HepG2 (cell line): ENCODE measurements at regions not wholly inside any gene's neighbourhood (a gene's known extent, or its start where the extent isn't known, plus 50 kb on each side); places are given as distances from the start of the nearest gene placed in this dataset.

Source experiments
- ATAC-seq: fragments of 200-7000 bp; cut with Tn5 transposase; 3 replicates; pipeline ENCODE4 v1.9.1; 2020; ENCODE audit warnings: mild to moderate bottlenecking, moderate library complexity
- BruUV-seq: library from RNA; stranded (reverse); fragments of 400-500 nt; replicated peaks from 2 replicates; lab custom pipeline; 2021; lab: Mats Ljungman, UMichigan
- CTCF ChIA-PET: fragments of 300-600 bp; formaldehyde crosslinking; extraction: SDS; loops from one replicate; lab custom pipeline; 2021; ENCODE audit warnings: low total read pairs, inconsistent platforms, low intra/inter-chr PET ratio; lab: Yijun Ruan, JAX
- POLR2A ChIA-PET: fragments of 350-600 bp; sonication (Branson Sonifier 250); formaldehyde crosslinking; loops from one replicate; lab custom pipeline; 2020; ENCODE audit warnings: antibody characterized with exemption, inconsistent platforms; lab: Yijun Ruan, JAX
- DNase-seq: peaks from one replicate; pipeline ENCODE4 v3.0.0-alpha.2; 2015; ENCODE audit warnings: low spot score
- FAIRE-seq: peaks from 3 replicates; lab custom pipeline; 2011; peaks lifted over from hg19 to GRCh38; lab: Jason Lieb, UNC
- H2AFZ ChIP-seq: one replicate; pipeline ENCODE4 v1.6.1; 2011; ENCODE audit warnings: low read length, inconsistent platforms
- H3K27ac ChIP-seq: fragments of 300-600 bp; 3 replicates; pipeline ENCODE4 v1.8.0; 2011; ENCODE audit warnings: mixed run types, mild to moderate bottlenecking, mixed read lengths, low read length, inconsistent platforms; ENCODE audit not compliant: insufficient read depth; ENCODE audit errors: extremely low read length
- H3K27me3 ChIP-seq, 2 experiments: fragments of 200-600 bp in 1 of 2; 2 replicates in 1 of 2; 3 replicates in 1 of 2; pipeline versions ENCODE4 v1.6.0 to v1.8.0; 2011; ENCODE audit warnings: low read length in 2 of 2, mild to moderate bottlenecking in 2 of 2, moderate library complexity in 2 of 2, inconsistent platforms in 1 of 2; ENCODE audit not compliant: insufficient read depth in 2 of 2, control insufficient read depth in 1 of 2
- H3K36me3 ChIP-seq, 2 experiments: fragments of 200-600 bp in 1 of 2; replicated peaks in 1 of 2; 2 replicates in 1 of 2; 3 replicates in 1 of 2; pipeline versions ENCODE4 v1.5.1 to v1.8.0; 2011; ENCODE audit warnings: low read length in 2 of 2, inconsistent platforms in 1 of 2; ENCODE audit not compliant: insufficient read depth in 2 of 2, control insufficient read depth in 1 of 2
- H3K4me1 ChIP-seq: 2 replicates; pipeline ENCODE4 v1.5.1; 2012; ENCODE audit warnings: low read length, inconsistent platforms; ENCODE audit not compliant: insufficient read depth
- H3K4me2 ChIP-seq: 2 replicates; pipeline ENCODE4 v1.6.0; 2011; ENCODE audit warnings: low read depth, low read length, inconsistent platforms
- H3K4me3 ChIP-seq, 3 experiments: fragments of 200-600 bp in 1 of 3; sonication (generic), shearing (Covaris generic) in 1 of 3; replicated peaks in 1 of 3; 2 replicates each; pipeline ENCODE4 v1.5.1; 2011 to 2016; ENCODE audit warnings: low read length in 3 of 3, inconsistent platforms in 2 of 3, low read depth in 2 of 3, mild to moderate bottlenecking in 2 of 3, control low read depth in 1 of 3, mixed read lengths in 1 of 3; ENCODE audit not compliant: insufficient read depth in 1 of 3
- H3K79me2 ChIP-seq: one replicate; pipeline ENCODE4 v1.6.1; 2011; ENCODE audit warnings: low read length, inconsistent platforms; ENCODE audit not compliant: insufficient read depth
- H3K9ac ChIP-seq: 2 replicates; pipeline ENCODE4 v1.6.0; 2011; ENCODE audit warnings: mild to moderate bottlenecking, low read depth, low read length, inconsistent platforms; ENCODE audit not compliant: insufficient read depth
- H3K9me3 ChIP-seq: 2 replicates; pipeline ENCODE4 v1.5.1; 2012; ENCODE audit warnings: mild to moderate bottlenecking, low read length
- H4K20me1 ChIP-seq: 2 replicates; pipeline ENCODE4 v1.6.0; 2011; ENCODE audit warnings: inconsistent platforms, mild to moderate bottlenecking, low read length, moderate library complexity; ENCODE audit not compliant: insufficient read depth
- BCL6 ChIP-seq: IDR thresholded peaks from 2 replicates; pipeline ENCODE4 v1.6.1; 2016; ENCODE audit warnings: missing genetic modification reagents, missing compliant biosample characterization
- ELF1 ChIP-seq: sonication (generic); formaldehyde crosslinking; IDR thresholded peaks from 2 replicates; pipeline ENCODE4 v1.4.0; 2020; ENCODE audit warnings: missing genetic modification reagents
- ELF3 ChIP-seq: IDR thresholded peaks from 2 replicates; pipeline ENCODE4 v1.6.1; 2016; ENCODE audit warnings: missing genetic modification reagents, missing compliant biosample characterization
- GTF3A ChIP-seq: sonication (generic); formaldehyde crosslinking; conservative IDR thresholded peaks from 2 replicates; pipeline ENCODE4 v1.4.0; 2020; ENCODE audit warnings: mild to moderate bottlenecking, missing genetic modification reagents
- HDAC1 ChIP-seq: sonication (generic); formaldehyde crosslinking; IDR thresholded peaks from 2 replicates; pipeline ENCODE4 v1.5.1; 2020; ENCODE audit warnings: mild to moderate bottlenecking, missing genetic modification reagents
- POLR2G ChIP-seq: fragments of 200-400 bp; formaldehyde crosslinking; IDR thresholded peaks from 2 replicates; pipeline ENCODE4 v1.6.1; 2018; ENCODE audit warnings: mild to moderate bottlenecking, low read depth, low read length, moderate library complexity
- RARA ChIP-seq: IDR thresholded peaks from 2 replicates; pipeline ENCODE4 v1.6.1; 2016; ENCODE audit warnings: missing genetic modification reagents, missing compliant biosample characterization
- RFX1 ChIP-seq: fragments of 450-650 bp; IDR thresholded peaks from 2 replicates; pipeline ENCODE4 v1.6.1; 2017
- SPEN ChIP-seq: sonication (generic); formaldehyde crosslinking; IDR thresholded peaks from 2 replicates; pipeline ENCODE4 v1.5.1; 2020; ENCODE audit warnings: low read depth, mild to moderate bottlenecking, missing genetic modification reagents
- SSRP1 ChIP-seq: IDR thresholded peaks from 2 replicates; pipeline ENCODE4 v1.6.1; 2016; ENCODE audit warnings: control low read depth
- TARDBP ChIP-seq: sonication (generic); formaldehyde crosslinking; IDR thresholded peaks from 2 replicates; pipeline ENCODE4 v1.8.0; 2022; ENCODE audit warnings: mild to moderate bottlenecking, missing genetic modification reagents
- ZNF17 ChIP-seq: sonication (generic); formaldehyde crosslinking; IDR thresholded peaks from 2 replicates; pipeline ENCODE4 v1.5.0; 2020; ENCODE audit warnings: mild to moderate bottlenecking, missing genetic modification reagents
- ZNF441 ChIP-seq: sonication (generic); formaldehyde crosslinking; IDR thresholded peaks from 2 replicates; pipeline ENCODE4 v1.7.0; 2021; ENCODE audit warnings: missing genetic modification reagents, borderline replicate concordance
- ZNF501 ChIP-seq: sonication (generic); formaldehyde crosslinking; IDR thresholded peaks from 2 replicates; pipeline ENCODE4 v1.5.1; 2020; ENCODE audit warnings: mild to moderate bottlenecking, moderate library complexity, missing genetic modification reagents
- ZNF670 ChIP-seq: sonication (generic); formaldehyde crosslinking; IDR thresholded peaks from 2 replicates; pipeline ENCODE4 v1.8.0; 2022; ENCODE audit warnings: mild to moderate bottlenecking, missing genetic modification reagents, borderline replicate concordance
- ZNF781 ChIP-seq: sonication (generic); formaldehyde crosslinking; IDR thresholded peaks from 2 replicates; pipeline ENCODE4 v1.5.1; 2020; ENCODE audit warnings: borderline replicate concordance, mild to moderate bottlenecking, missing genetic modification reagents; ENCODE audit errors: not compliant biosample characterization
- WGBS: methylation state at CpG from one replicate; pipeline ENCODE4 v1.1.6; 2017; ENCODE audit warnings: low lambda C conversion rate; 5-methylcytosine and 5-hydroxymethylcytosine counted together
- in situ Hi-C: cut with HindIII; loops from 2 replicates; pipeline ENCODE4 v1.10.0; 2017; ENCODE audit warnings: low pct_unique_long_range_greater_than_20kb; ENCODE audit not compliant: extremely low pct_ligation_motif_present
- intact Hi-C: fragments of 100-400 bp; cut with micrococcal nuclease; formaldehyde crosslinking; loops from one replicate; pipeline ENCODE4 v1.10.0; 2022; ENCODE audit not compliant: unreplicated experiment
- TF ChIP-seq, protein P1 (sequence below): sonication (generic); formaldehyde crosslinking; IDR thresholded peaks from 2 replicates; pipeline ENCODE4 v1.5.1; 2020; ENCODE audit warnings: missing genetic modification reagents, mild to moderate bottlenecking, borderline replicate concordance
- TF ChIP-seq, protein P2 (sequence below): sonication (generic); formaldehyde crosslinking; IDR thresholded peaks from 2 replicates; pipeline ENCODE4 v1.8.0; 2022; ENCODE audit warnings: missing genetic modification reagents, mild to moderate bottlenecking, inconsistent platforms, borderline replicate concordance
- TF ChIP-seq, protein P3 (sequence below): sonication (generic); formaldehyde crosslinking; IDR thresholded peaks from 2 replicates; pipeline ENCODE4 v1.4.0; 2020; ENCODE audit warnings: missing genetic modification reagents

- TF ChIP-seq ZNF441 (peak; percentile 57; the same call in 1 of the 2 replicates), BCL6 (CRISPR knock-in tag) (no peak), SPEN (CRISPR knock-in tag) (0 out of 2 replicates have a peak, but pooled peaks have one; percentile 43), HDAC1 (CRISPR knock-in tag) (peak; percentile 40; the same call in 1 of the 2 replicates), TARDBP (CRISPR knock-in tag) (peak; percentile 34; the same call in 1 of the 2 replicates), SSRP1 (no peak), ZNF17 (CRISPR knock-in tag) (no peak)
- TF ChIP-seq, protein P1, sequence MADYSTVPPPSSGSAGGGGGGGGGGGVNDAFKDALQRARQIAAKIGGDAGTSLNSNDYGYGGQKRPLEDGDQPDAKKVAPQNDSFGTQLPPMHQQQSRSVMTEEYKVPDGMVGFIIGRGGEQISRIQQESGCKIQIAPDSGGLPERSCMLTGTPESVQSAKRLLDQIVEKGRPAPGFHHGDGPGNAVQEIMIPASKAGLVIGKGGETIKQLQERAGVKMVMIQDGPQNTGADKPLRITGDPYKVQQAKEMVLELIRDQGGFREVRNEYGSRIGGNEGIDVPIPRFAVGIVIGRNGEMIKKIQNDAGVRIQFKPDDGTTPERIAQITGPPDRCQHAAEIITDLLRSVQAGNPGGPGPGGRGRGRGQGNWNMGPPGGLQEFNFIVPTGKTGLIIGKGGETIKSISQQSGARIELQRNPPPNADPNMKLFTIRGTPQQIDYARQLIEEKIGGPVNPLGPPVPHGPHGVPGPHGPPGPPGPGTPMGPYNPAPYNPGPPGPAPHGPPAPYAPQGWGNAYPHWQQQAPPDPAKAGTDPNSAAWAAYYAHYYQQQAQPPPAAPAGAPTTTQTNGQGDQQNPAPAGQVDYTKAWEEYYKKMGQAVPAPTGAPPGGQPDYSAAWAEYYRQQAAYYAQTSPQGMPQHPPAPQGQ (CRISPR knock-in tag) = no peak
- TF ChIP-seq, all 625 proteins: peak for 100
These were observed 192.6 kb downstream of the KATNAL1 start (continued) for GRCh38 chr13:30114571-30115256.

- 0% methylated on average over 8 of the region's 15 CpGs for WGBS
- TF ChIP-seq ELF1 (CRISPR knock-in tag) (peak; percentile 79), ZNF670 (0 out of 2 replicates have a peak, but pooled peaks have one; percentile 5), RFX1 (no peak), RARA (CRISPR knock-in tag) (0 out of 2 replicates have a peak, but pooled peaks have one; percentile 25), ELF3 (CRISPR knock-in tag) (0 out of 2 replicates have a peak, but pooled peaks have one; percentile 38), POLR2G (0 out of 2 replicates have a peak, but pooled peaks have one; percentile 9), ZNF501 (CRISPR knock-in tag) (no peak), GTF3A (no peak), ZNF781 (CRISPR knock-in tag) (peak; percentile 25)
- TF ChIP-seq, protein P2, sequence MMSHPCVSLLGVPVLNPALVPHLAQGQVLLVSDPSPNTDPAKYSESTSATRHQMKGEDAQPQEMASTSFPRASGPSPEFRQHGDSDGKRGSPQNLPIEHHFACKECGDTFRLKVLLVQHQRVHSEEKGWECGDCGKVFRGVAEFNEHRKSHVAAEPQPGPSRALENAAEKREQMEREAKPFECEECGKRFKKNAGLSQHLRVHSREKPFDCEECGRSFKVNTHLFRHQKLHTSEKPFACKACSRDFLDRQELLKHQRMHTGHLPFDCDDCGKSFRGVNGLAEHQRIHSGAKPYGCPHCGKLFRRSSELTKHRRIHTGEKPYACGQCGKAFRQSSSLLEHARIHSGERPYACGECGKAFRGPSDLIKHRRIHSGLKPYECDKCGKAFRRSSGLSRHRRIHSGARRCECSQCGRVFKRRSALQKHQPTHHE (CRISPR knock-in tag) = no peak
- TF ChIP-seq, protein P3, sequence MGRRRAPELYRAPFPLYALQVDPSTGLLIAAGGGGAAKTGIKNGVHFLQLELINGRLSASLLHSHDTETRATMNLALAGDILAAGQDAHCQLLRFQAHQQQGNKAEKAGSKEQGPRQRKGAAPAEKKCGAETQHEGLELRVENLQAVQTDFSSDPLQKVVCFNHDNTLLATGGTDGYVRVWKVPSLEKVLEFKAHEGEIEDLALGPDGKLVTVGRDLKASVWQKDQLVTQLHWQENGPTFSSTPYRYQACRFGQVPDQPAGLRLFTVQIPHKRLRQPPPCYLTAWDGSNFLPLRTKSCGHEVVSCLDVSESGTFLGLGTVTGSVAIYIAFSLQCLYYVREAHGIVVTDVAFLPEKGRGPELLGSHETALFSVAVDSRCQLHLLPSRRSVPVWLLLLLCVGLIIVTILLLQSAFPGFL (CRISPR knock-in tag) = no peak
These were observed 193.3 kb downstream of the KATNAL1 start for GRCh38 chr13:30113983-30114570.

More at GRCh38 chr13:30113983-30114570, 193.3 kb downstream of the KATNAL1 start:
- no peaks in the 10 kb centered on the region for H3K79me2 ChIP-seq
- ChIA-PET POLR2A (interaction anchor here (0.6 to 1.5 kb wide), 3 partner anchors 213 to 322 kb away, joined by 3 to 8 read pairs (median 3); partner anchors contain the start of gene UBL3), CTCF (interaction anchor here (1.2 to 5.1 kb wide), 3 partner anchors 340 to 406 kb away, joined by 3 to 46 read pairs (median 4); no protein-coding TSS in a partner anchor)
- ATAC-seq = peak; percentile 48
- H3K4me2 ChIP-seq = peak overlapping the region; percentile 97
- H4K20me1 ChIP-seq = no peaks in the 10 kb centered on the region
- H3K27ac ChIP-seq = peak overlapping the region; percentile 55
- no peak for FAIRE-seq
- H3K9ac ChIP-seq = peak overlapping the region; percentile 67
- DNase-seq = peak; percentile 12
- intact Hi-C loops = loop anchor here (1.0 to 5.0 kb wide), 4 partner anchors 189 to 402 kb away; no protein-coding TSS in a partner anchor
- H3K4me1 ChIP-seq = peaks cover 43% of the 10 kb centered on the region
- peaks cover 0 to 7% of the 10 kb centered on the region in 2 experiments; a peak in 1 of 5 replicates for H3K27me3 ChIP-seq
- peak overlapping the region; percentile 79 for H2AFZ ChIP-seq
- BruUV-seq = TSS peak; percentile 39
- H3K36me3 ChIP-seq = no peaks in the 10 kb centered on the region
- peak overlapping the region; percentile 57 to 75 (median 69) for H3K4me3 ChIP-seq
- in situ Hi-C loops = loop anchor here (5.0 to 10.0 kb wide), 2 partner anchors 342 to 609 kb away; no protein-coding TSS in a partner anchor
- no peaks in the 10 kb centered on the region for H3K9me3 ChIP-seq
